Vagina (tissue), 2 donors: ENCODE measurements at regions not wholly inside any gene's neighbourhood (a gene's known extent, or its start where the extent isn't known, plus 50 kb on each side); places are given as distances from the start of the nearest gene placed in this dataset.

ENCODE experiments used
- DNase-seq, 2 donors: peaks; one replicate each; pipeline ENCODE4 v3.0.0-alpha.2; 2017; ENCODE audit errors: extremely low spot score in 2 of 2
- H3K27ac ChIP-seq: fragments of 200-600 bp; sonication (generic); one replicate; pipeline ENCODE4 v1.5.1; 2019
- H3K27me3 ChIP-seq: fragments of 200-600 bp; sonication (generic); one replicate; pipeline ENCODE4 v1.5.1; 2019
- H3K36me3 ChIP-seq, 2 donors: fragments of 200-600 bp; sonication (generic); one replicate each; pipeline ENCODE4 v1.5.1; 2017 to 2019
- H3K4me1 ChIP-seq: fragments of 200-600 bp; sonication (generic); one replicate; pipeline ENCODE4 v1.5.1; 2019
- H3K4me3 ChIP-seq, 2 donors: fragments of 200-600 bp; sonication (generic); 1 replicate in 1 of 2; 2 replicates in 1 of 2; pipeline ENCODE4 v1.5.1; 2016 to 2019
- H3K9me3 ChIP-seq: fragments of 200-600 bp; sonication (generic); one replicate; pipeline ENCODE4 v1.5.1; 2019
- CTCF ChIP-seq, 3 experiments: fragments of 450-650 bp in 2 of 3; fragments of 200-600 bp in 1 of 3; sonication (generic) in 1 of 3; IDR thresholded peaks; one replicate each; pipeline ENCODE4 v1.5.1; 2017 to 2019; ENCODE audit warnings: antibody characterized with exemption in 3 of 3, mild to moderate bottlenecking in 2 of 3, moderate library complexity in 2 of 3
- POLR2A ChIP-seq, 2 donors: fragments of 450-650 bp; IDR thresholded peaks; one replicate each; pipeline ENCODE4 v1.6.1; 2017; ENCODE audit warnings: antibody characterized with exemption in 2 of 2, mild to moderate bottlenecking in 2 of 2, moderate library complexity in 2 of 2
- POLR2AphosphoS5 ChIP-seq, 2 donors: sonication (generic); formaldehyde crosslinking; IDR thresholded peaks; one replicate each; pipeline ENCODE4 v1.9.0; 2017; ENCODE audit warnings: antibody characterized with exemption in 2 of 2, mild to moderate bottlenecking in 2 of 2, low read depth in 1 of 2; ENCODE audit not compliant: insufficient read depth in 1 of 2
- intact Hi-C: fragments of 100-400 bp; cut with DNase I; formaldehyde crosslinking; loops from one replicate; pipeline ENCODE4 v1.15.1; 2023

GRCh38 chr12:114240288-114240687 lies 165.7 kb downstream of the TBX5 start:
- no peaks in the 10 kb centered on the region for H3K9me3 ChIP-seq
- TF ChIP-seq CTCF (IDR thresholded peaks at IDR 0.05) (no peak), POLR2AphosphoS5 (IDR thresholded peaks at IDR 0.05; ENCODE audit: insufficient read depth in 1 of 2, low read depth in 1 of 2) (no peak), POLR2A (IDR thresholded peaks at IDR 0.05) (no peak)
- no peak overlapping the region for H3K4me3 ChIP-seq
- no peaks in the 10 kb centered on the region for H3K36me3 ChIP-seq
- H3K4me1 ChIP-seq, result no peaks in the 10 kb centered on the region
- intact Hi-C loops, result no loop called here
- no peaks in the 10 kb centered on the region for H3K27me3 ChIP-seq
- no peak overlapping the region for H3K27ac ChIP-seq
- DNase-seq, result no peak

GRCh38 chr12:114238808-114239207 lies 167.1 kb downstream of the TBX5 start:
- no peaks in the 10 kb centered on the region for H3K4me1 ChIP-seq
- H3K9me3 ChIP-seq, result no peaks in the 10 kb centered on the region
- TF ChIP-seq POLR2AphosphoS5 (IDR thresholded peaks at IDR 0.05; ENCODE audit: insufficient read depth in 1 of 2, low read depth in 1 of 2) (no peak), CTCF (IDR thresholded peaks at IDR 0.05) (no peak), POLR2A (IDR thresholded peaks at IDR 0.05) (no peak)
- H3K27me3 ChIP-seq, result no peaks in the 10 kb centered on the region
- H3K36me3 ChIP-seq, result no peaks in the 10 kb centered on the region
- H3K27ac ChIP-seq, result no peak overlapping the region
- intact Hi-C loops, result no loop called here
- H3K4me3 ChIP-seq, result no peak overlapping the region
- DNase-seq, result no peak

GRCh38 chr12:114237230-114237629 lies 168.7 kb downstream of the TBX5 start:
- Histone ChIP-seq H3K4me1 (no peaks in the 10 kb centered on the region), H3K4me3 (no peak overlapping the region), H3K27me3 (no peaks in the 10 kb centered on the region), H3K36me3 (no peaks in the 10 kb centered on the region), H3K9me3 (no peaks in the 10 kb centered on the region), H3K27ac (no peak overlapping the region)
- no peak for DNase-seq
- intact Hi-C loops, result no loop called here
- TF ChIP-seq POLR2AphosphoS5 (IDR thresholded peaks at IDR 0.05; ENCODE audit: insufficient read depth in 1 of 2, low read depth in 1 of 2), result no peak

- H3K9me3 ChIP-seq, result no peaks in the 10 kb centered on the region
- TF ChIP-seq POLR2AphosphoS5 (IDR thresholded peaks at IDR 0.05; ENCODE audit: insufficient read depth in 1 of 2, low read depth in 1 of 2), result no peak
- no peaks in the 10 kb centered on the region for H3K36me3 ChIP-seq
- intact Hi-C loops, result no loop called here
- no peak overlapping the region for H3K4me3 ChIP-seq
- no peaks in the 10 kb centered on the region for H3K4me1 ChIP-seq
- DNase-seq, result no peak
- H3K27ac ChIP-seq, result no peak overlapping the region
- H3K27me3 ChIP-seq, result no peaks in the 10 kb centered on the region
Measured at GRCh38 chr12:114232187-114232586, 173.8 kb downstream of the TBX5 start.

- intact Hi-C loops, result no loop called here
- Histone ChIP-seq H3K36me3 (no peaks in the 10 kb centered on the region), H3K27ac (no peak overlapping the region), H3K9me3 (no peaks in the 10 kb centered on the region), H3K4me1 (no peaks in the 10 kb centered on the region), H3K4me3 (no peak overlapping the region), H3K27me3 (no peaks in the 10 kb centered on the region)
- no peak for DNase-seq
- TF ChIP-seq POLR2A (IDR thresholded peaks at IDR 0.05), result no peak
- TF ChIP-seq CTCF (IDR thresholded peaks at IDR 0.05), result no peak
- TF ChIP-seq POLR2AphosphoS5 (IDR thresholded peaks at IDR 0.05; ENCODE audit: insufficient read depth in 1 of 2, low read depth in 1 of 2), result no peak
Measured at GRCh38 chr12:114229150-114229549, 176.8 kb downstream of the TBX5 start.

GRCh38 chr12:114226241-114226928 lies 179.6 kb downstream of the TBX5 start:
- no peaks in the 10 kb centered on the region for H3K4me1 ChIP-seq
- TF ChIP-seq CTCF (IDR thresholded peaks at IDR 0.05) (no peak), POLR2AphosphoS5 (IDR thresholded peaks at IDR 0.05; ENCODE audit: insufficient read depth in 1 of 2, low read depth in 1 of 2) (no peak), POLR2A (IDR thresholded peaks at IDR 0.05) (no peak)
- H3K36me3 ChIP-seq, result no peaks in the 10 kb centered on the region
- no peaks in the 10 kb centered on the region for H3K9me3 ChIP-seq
- DNase-seq, result no peak
- no peak overlapping the region for H3K4me3 ChIP-seq
- no peaks in the 10 kb centered on the region for H3K27me3 ChIP-seq
- no peak overlapping the region for H3K27ac ChIP-seq
- intact Hi-C loops, result no loop called here
